Activated CD4-positive, alpha-beta T cell treated with anti-CD3 and anti-CD28 coated beads, Interleukin-2, amount 50 U/mL, for 48 hours (primary cell): ENCODE measurements at regions not wholly inside any gene's neighbourhood (a gene's known extent, or its start where the extent isn't known, plus 50 kb on each side); places are given as distances from the start of the nearest gene placed in this dataset.

Source experiments
- DNase-seq, 2 experiments: peaks; one replicate each; pipeline ENCODE4 v3.0.0-alpha.2; 2020

- no peak for DNase-seq
Observed at GRCh38 chr6:150713487-150713886, 113.8 kb downstream of the PLEKHG1 start.

GRCh38 chr6:150713931-150714330, 114.2 kb downstream of the PLEKHG1 start:
- no peak for DNase-seq

DNA sequence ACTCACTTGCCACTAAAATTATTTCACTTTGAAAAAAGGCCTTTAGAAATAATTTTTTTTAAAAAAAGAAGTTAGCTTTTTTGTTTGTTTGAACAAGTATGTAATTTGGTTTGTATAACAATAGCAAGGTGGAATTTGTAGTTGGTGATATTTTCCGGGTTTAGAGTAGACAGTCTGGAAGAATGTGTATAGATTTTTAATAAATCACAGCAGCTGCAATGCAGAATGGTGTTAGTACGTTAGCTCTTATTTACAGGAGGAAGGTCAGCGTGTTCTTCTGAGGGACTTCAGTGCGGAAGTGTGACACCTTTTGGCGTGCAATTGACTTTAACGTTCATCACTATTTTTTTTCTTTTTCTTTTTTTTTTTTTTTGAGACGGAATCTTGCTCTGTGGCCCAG, 115.4 kb downstream of the PLEKHG1 start:
- DNase-seq = no peak

DNA sequence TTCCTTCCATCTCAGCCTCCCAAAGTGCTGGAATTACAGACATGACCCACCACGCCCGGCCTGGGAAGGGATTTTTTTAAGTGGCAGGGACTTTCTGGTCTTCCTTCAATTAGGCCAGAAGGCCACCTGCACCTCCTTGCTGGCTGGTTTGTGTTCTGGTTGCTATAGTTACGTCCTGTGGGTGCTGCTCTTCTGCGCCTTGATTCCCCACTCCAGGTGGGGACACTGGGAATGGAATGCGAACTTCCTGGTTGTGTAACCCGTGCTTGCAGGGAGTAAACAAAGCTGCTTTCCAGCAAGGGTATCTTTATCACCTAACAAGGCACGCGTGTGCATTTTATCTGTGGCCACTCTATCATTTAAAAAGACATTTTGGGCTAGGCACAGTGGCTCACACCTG, 117.7 kb downstream of the PLEKHG1 start:
- DNase-seq = no peak

DNA sequence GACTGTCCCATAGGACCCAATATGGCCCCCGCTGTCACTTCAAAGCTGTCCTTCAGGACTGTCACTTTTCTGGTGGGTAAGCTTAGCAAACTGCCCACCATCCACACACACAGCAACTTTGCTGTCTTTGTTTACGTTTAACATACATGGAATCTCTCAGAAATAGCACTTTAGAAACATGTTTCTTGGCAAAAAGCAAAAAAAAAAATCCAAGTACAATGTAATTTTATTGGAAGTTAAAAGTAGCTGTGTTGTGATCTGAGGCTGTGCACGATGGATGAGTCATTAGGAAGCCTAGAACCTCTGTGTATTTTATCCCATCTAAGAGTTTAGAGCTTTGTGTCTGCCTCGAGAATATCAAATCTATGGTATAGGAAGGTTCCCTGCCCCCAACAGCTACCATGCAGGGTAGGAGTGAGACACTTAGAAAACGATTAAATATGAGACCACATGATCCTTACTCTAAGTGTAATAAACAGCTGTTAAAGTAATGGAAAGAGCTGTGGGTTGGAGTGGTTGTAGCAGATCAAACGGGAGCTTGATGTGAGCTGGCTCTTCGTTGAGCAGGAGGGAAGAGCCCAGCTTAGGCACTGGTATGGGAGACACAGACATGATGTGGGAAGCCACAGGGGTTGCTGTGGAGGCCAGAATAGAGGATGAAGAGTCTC, 119.5 kb downstream of the PLEKHG1 start:
- no peak for DNase-seq

GRCh38 chr6:150719831-150720230, 120.1 kb downstream of the PLEKHG1 start:
- no peak for DNase-seq

DNA sequence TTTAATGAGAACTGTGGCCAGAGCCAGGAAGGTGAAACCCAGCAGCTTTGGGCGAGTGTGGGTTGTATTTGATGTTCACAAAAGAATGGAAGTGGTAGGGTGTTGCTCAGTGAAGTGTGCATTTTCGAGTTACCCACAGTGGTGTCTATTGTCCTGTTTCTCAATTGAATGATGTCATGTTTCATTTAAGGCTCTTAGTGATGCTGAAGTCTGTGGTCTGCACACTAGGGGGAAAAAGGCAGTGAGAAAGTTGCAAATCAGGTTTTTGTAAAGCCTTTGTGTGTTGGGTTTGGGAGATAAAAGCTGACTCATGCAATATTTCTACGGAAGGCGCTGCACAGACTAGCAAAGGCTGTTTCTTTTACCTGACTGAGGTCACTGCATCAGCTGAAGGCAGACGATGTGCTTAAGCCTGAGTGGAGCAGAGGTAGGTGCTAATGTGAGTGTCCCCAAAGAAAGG, 121.1 kb downstream of the PLEKHG1 start:
- DNase-seq = peak in 1 of 2 experiments; percentile 4

DNA sequence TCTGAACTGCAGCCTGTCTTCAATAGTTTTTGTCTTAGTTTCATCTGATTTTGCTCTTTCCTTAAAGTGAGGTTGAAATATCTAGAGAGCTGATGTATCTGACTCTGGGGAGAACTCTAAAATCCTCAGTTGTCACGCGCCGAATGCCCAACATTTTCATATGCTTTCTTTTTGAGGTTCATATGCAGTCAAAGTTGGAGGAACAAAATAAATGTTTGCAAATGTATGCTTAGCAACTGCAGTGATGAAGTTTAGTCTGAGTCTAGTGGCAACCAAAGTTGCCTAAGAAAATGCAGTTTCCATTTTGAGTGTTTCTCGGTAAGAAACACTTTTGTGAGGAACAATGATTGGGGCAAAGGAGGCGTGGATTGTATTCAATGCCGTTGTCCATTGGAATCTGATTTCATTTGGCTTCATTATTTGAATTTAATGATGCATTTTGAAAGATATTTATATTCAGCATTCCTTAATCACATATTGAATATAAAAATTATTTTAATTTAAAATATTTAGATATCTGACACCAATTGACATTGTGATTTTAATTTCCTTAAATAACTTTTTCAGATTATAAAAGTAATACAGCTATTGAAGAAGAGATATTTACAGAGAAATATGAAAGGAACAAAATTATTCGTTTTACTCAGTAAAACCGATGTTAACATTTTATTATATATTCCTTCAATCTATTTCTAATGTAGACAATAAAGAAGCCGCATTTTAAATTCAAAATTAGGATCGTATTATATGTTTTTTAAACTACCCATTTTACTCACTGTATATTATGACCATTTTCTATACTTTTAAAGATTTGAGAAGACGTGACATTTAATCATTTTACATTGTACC, 122.0 kb downstream of the PLEKHG1 start:
- DNase-seq = no peak

- DNase-seq = no peak
Observed at GRCh38 chr6:150722614-150723344, 123.1 kb downstream of the PLEKHG1 start.

DNA sequence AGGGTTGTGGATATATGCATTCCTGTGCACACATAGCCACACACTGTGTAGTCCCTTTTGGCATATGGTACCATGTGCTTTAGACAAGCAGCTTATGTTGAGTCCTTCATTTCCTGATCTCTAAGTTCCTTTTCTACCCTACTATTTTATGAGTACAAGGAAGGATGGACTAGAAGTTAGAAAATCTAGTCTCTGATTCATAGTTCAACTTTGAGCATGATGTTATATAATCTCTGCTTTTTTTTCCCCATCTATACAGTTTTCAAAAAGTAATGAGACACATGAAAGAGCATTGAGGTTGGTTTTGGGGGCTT, 123.6 kb downstream of the PLEKHG1 start:
- no peak for DNase-seq

DNA sequence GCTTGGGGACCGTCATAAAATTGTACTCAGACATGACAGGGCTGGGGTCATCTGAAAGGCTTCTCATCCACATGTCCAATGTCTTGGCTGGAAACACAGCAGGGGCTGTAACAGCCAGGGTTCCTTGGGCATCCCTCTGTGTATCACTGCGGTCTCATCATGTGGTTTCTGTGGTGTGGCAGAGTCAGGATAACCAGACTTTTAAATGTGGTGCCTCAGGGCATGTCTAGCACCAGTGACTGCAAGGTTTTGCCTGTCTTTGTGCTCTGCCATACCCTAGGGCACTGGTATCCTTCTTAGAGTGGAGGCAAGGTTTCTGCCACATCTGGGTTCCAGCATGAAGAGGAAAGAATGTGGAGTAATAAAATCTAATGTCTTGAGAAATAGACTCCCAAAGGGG, 124.2 kb downstream of the PLEKHG1 start:
- DNase-seq = no peak

DNA sequence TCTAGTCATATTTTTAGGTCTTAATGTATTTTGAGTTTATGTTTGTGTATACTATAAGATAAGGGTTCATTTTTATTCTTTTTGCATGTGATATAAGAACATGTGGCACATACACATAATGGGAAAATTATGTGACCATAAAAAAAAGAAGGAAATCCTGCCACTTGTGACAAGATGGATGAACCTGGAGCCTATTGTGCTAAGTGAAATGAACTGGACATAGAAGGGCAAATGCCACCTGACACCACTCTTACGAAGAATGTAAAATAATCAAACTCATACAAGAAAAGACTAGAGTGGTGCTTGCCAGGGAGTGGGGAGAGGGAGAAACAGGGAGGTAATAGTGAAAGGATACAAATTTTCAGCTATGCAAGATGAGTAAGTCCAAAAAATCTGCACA, 126.1 kb downstream of the PLEKHG1 start:
- DNase-seq = no peak

GRCh38 chr6:150729188-150729748, 129.6 kb downstream of the PLEKHG1 start:
- DNase-seq = no peak

- DNase-seq = no peak
Observed at GRCh38 chr6:150730801-150731457, 131.2 kb downstream of the PLEKHG1 start.

DNA sequence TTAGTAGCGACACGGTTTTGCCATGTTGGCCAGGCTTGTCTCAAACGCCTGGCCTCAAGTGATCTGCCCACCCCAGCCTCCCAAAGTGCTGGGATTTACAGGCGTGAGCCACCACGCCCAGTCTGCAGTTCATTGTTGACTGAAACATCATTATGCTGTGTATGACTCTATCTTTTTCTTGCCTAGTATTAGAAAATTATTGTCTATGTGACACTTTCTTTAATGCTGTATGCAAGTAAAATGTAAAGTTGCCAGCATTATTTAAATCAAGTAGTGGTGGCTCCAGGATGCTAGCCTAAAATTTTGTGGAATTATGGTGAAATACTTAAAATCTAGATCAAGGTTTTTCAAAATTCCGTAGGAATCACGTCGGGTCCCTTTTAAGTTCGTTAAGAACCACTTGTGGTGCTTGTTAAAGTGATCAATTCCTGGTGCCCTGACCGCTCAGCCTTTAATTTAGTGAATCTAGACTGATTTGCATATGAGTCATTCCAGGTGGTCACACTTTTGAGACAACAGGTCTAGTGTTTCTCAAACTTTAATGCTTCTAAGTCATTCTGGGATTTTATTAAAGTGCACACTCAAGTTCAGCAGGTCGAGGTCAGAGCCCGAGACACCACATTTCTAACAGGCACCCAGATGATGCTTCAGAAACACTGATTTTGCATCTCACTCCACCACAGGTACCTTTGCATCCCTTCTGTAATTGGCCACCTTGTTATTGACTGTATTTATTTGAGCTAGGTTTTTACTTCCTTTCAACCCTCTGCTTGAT, 132.6 kb upstream of the MTHFD1L start:
- DNase-seq = no peak

GRCh38 chr6:150733726-150734125, 131.8 kb upstream of the MTHFD1L start:
- no peak for DNase-seq

GRCh38 chr6:150734235-150734634, 131.3 kb upstream of the MTHFD1L start:
- DNase-seq = no peak

- DNase-seq = no peak
Observed at GRCh38 chr6:150735341-150735851, 130.1 kb upstream of the MTHFD1L start.

DNA sequence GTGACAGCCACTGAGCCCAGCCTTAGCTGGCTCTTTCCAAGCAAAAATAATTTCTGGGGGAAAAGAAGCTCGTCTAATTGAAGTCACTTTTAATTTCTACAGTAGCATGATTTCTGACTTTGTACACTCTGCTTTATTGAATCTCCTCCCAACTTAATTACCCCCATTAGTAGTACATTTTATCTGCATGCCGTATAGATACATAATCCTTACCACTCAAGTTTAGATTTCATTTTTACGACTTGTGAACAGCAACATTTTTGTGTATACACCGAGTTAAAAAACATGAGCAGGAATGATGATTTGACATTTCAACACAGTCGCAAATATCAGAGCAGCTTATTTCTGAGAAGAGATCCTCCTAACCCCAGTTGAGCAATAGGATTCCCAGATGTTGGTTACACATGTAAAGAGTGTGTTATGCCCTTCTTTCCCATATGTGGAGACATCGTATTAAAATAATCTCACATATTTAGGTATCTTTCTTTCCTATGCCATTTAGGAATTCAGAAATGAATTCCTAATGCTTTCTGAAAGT, 127.3 kb upstream of the MTHFD1L start:
- DNase-seq = no peak

GRCh38 chr6:150739711-150740349, 125.7 kb upstream of the MTHFD1L start:
- no peak for DNase-seq

DNA sequence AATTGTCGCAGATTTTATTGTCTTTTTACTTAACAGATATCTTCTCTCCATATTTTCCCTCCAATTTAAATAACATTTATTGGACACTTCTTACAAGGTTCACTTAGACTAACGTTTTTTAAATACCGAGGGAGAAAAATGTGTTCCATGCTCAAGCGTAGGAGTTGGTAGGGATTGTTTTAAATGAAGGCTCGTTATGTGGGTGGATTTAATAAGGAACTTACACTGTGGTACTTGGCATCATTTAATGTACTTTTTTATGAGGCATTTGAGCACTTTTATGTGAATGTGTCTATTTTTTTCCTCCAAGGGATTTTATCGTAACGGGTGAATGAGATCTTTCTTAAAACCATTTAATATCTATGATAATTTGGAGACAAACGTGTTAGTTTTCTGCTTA, 125.0 kb upstream of the MTHFD1L start:
- DNase-seq = no peak
